ENCODE measurements at regions not wholly inside any gene's neighbourhood (a gene's known extent, or its start where the extent isn't known, plus 50 kb on each side); places are given as distances from the start of the nearest gene placed in this dataset.
"Not testable (repeated sequence)": the region's sequence is repeated elsewhere in the genome, so short reads cannot be mapped to it uniquely, and the experiment has no call there.

GRCh38 chr20:56773749-56774148 is 144.6 kb downstream of the TFAP2C start:
- no peak for DNase-seq

GRCh38 chr20:56774873-56775272 is 145.8 kb downstream of the TFAP2C start:
- DNase-seq = no peak

GRCh38 chr20:56776345-56776744 is 147.2 kb downstream of the TFAP2C start:
- no peak for DNase-seq

GRCh38 chr20:56778765-56779195 is 149.7 kb downstream of the TFAP2C start:
- DNase-seq = no peak

- DNase-seq = no peak
Observed at GRCh38 chr20:56779452-56780143, 150.5 kb downstream of the TFAP2C start.

- no peak for DNase-seq
Observed at GRCh38 chr20:56780266-56780665, 151.2 kb downstream of the TFAP2C start.

- no peak for DNase-seq
Observed at GRCh38 chr20:56781108-56781739, 152.1 kb downstream of the TFAP2C start.

- DNase-seq = not testable (repeated sequence)
Observed at GRCh38 chr20:56781987-56782560, 153.0 kb downstream of the TFAP2C start.

GRCh38 chr20:56782814-56783213 is 153.7 kb downstream of the TFAP2C start:
- DNase-seq = not testable (repeated sequence)

GRCh38 chr20:56783826-56784225 is 154.7 kb downstream of the TFAP2C start:
- DNase-seq = no peak

- no peak for DNase-seq
Observed at GRCh38 chr20:56786503-56786902, 157.4 kb downstream of the TFAP2C start.

- DNase-seq = no peak
Observed at GRCh38 chr20:56788041-56788670, 159.1 kb downstream of the TFAP2C start.

- DNase-seq = no peak
Observed at GRCh38 chr20:56788671-56789610, 159.8 kb downstream of the TFAP2C start.

GRCh38 chr20:56793916-56794315 is 164.8 kb downstream of the TFAP2C start:
- DNase-seq = no peak

- no peak for DNase-seq
Observed at GRCh38 chr20:56795492-56795891, 166.4 kb downstream of the TFAP2C start.

- DNase-seq = no peak
Observed at GRCh38 chr20:56796345-56796744, 167.2 kb downstream of the TFAP2C start.

- no peak for DNase-seq
Observed at GRCh38 chr20:56797023-56797422, 167.9 kb downstream of the TFAP2C start.

- DNase-seq = no peak
Observed at GRCh38 chr20:56798634-56799033, 169.5 kb downstream of the TFAP2C start.

GRCh38 chr20:56799187-56799586 is 170.1 kb downstream of the TFAP2C start:
- no peak for DNase-seq

- no peak for DNase-seq
Observed at GRCh38 chr20:56800088-56800487, 171.0 kb downstream of the TFAP2C start.

GRCh38 chr20:56801971-56802755 is 173.1 kb downstream of the TFAP2C start:
- no peak for DNase-seq

GRCh38 chr20:56802805-56803204 is 173.7 kb downstream of the TFAP2C start:
- DNase-seq = no peak
